Right lobe of liver (tissue), 6 donors: ENCODE measurements at regions not wholly inside any gene's neighbourhood (a gene's known extent, or its start where the extent isn't known, plus 50 kb on each side); places are given as distances from the start of the nearest gene placed in this dataset.

ENCODE experiments used
- ATAC-seq, 4 donors: fragments of 200-7000 bp; cut with Tn5 transposase; one replicate each; pipeline ENCODE4 v1.9.1; 2020; ENCODE audit warnings: mild to moderate bottlenecking in 4 of 4, moderate library complexity in 4 of 4
- DNase-seq, 3 donors: peaks; one replicate each; pipeline ENCODE4 v3.0.0-alpha.2; 2020
- H3K27ac ChIP-seq, 3 donors: fragments of 200-600 bp; one replicate each; pipeline ENCODE4 v1.8.0; 2022
- H3K27me3 ChIP-seq, 2 donors: fragments of 200-600 bp; one replicate each; pipeline ENCODE4 v1.8.0; 2022
- H3K36me3 ChIP-seq, 4 donors: fragments of 200-600 bp; sonication (generic) in 1 of 4; one replicate each; pipeline versions ENCODE4 v1.5.1 to v1.8.0; 2017 to 2022; ENCODE audit warnings: control low read depth in 1 of 4
- H3K4me1 ChIP-seq, 4 donors: fragments of 200-600 bp; sonication (generic) in 1 of 4; one replicate each; pipeline versions ENCODE4 v1.5.1 to v1.8.0; 2017 to 2022; ENCODE audit warnings: control low read depth in 1 of 4
- H3K4me3 ChIP-seq, 3 donors: fragments of 200-600 bp; one replicate each; pipeline ENCODE4 v1.8.0; 2022
- H3K9me3 ChIP-seq, 4 donors: fragments of 200-600 bp; sonication (generic) in 1 of 4; one replicate each; pipeline versions ENCODE4 v1.5.1 to v1.8.0; 2017 to 2022; ENCODE audit warnings: control low read depth in 1 of 4
- POLR2A ChIP-seq: fragments of 450-650 bp; IDR thresholded peaks from one replicate; pipeline ENCODE4 v1.6.1; 2017; ENCODE audit warnings: antibody characterized with exemption, mild to moderate bottlenecking
- WGBS: methylation state at CpG from one replicate; pipeline ENCODE4 v1.1.6; 2018; ENCODE audit warnings: low coverage, low lambda C conversion rate; ENCODE audit not compliant: insufficient coverage; ENCODE audit errors: missing lambda C conversion rate; 5-methylcytosine and 5-hydroxymethylcytosine counted together
- intact Hi-C, 2 donors: fragments of 100-400 bp; cut with DNase I; formaldehyde crosslinking; loops; one replicate each; pipeline versions ENCODE4 v1.11.2 to v1.14.1; 2022
- TF ChIP-seq, protein P1 (sequence below), 4 donors: fragments of 200-600 bp in 3 of 4; fragments of 450-650 bp in 1 of 4; IDR thresholded peaks; one replicate each; pipeline versions ENCODE4 v1.5.1 to v1.8.0; 2016 to 2022; ENCODE audit warnings: antibody characterized with exemption in 4 of 4, mild to moderate bottlenecking in 2 of 4
- donor health status: DM: no; HTN: yes; CAD: no.
- donor health status: DM: no; HTN: no; CAD: no.
- donor health status: DM: no; HTN: no; CAD: no.
- donor health status: DM: no; HTN: yes; CAD: no.
- donor health status: DM: no; HTN: yes; CAD: no.

DNA sequence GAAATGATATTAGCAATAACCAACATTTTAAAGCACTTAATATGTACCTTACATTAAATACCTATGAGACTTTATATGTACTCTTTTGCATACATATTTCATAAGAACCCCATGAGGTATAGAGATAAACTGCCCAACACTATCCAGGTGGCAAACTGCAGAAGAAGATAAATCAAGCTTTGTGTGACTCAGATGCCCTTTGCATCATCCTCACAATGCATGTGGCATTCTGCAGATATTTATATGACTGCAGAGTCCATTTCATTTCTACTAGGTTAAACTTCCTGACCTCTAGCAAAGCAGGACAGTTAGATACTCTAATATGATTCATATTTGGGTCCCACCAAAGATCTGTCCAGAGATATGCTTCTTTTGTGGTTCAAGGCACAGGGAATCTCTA is 85.6 kb upstream of the RASGEF1B start:
- Histone ChIP-seq H3K4me3 (no peak overlapping the region), H3K9me3 (no peaks in the 10 kb centered on the region), H3K36me3 (no peaks in the 10 kb centered on the region), H3K27ac (no peak overlapping the region), H3K27me3 (no peaks in the 10 kb centered on the region), H3K4me1 (no peaks in the 10 kb centered on the region)
- no peak for ATAC-seq
- intact Hi-C loops, result no loop called here
- DNase-seq, result no peak
- TF ChIP-seq, protein P1, sequence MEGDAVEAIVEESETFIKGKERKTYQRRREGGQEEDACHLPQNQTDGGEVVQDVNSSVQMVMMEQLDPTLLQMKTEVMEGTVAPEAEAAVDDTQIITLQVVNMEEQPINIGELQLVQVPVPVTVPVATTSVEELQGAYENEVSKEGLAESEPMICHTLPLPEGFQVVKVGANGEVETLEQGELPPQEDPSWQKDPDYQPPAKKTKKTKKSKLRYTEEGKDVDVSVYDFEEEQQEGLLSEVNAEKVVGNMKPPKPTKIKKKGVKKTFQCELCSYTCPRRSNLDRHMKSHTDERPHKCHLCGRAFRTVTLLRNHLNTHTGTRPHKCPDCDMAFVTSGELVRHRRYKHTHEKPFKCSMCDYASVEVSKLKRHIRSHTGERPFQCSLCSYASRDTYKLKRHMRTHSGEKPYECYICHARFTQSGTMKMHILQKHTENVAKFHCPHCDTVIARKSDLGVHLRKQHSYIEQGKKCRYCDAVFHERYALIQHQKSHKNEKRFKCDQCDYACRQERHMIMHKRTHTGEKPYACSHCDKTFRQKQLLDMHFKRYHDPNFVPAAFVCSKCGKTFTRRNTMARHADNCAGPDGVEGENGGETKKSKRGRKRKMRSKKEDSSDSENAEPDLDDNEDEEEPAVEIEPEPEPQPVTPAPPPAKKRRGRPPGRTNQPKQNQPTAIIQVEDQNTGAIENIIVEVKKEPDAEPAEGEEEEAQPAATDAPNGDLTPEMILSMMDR (IDR thresholded peaks at IDR 0.05), result no peak
- TF ChIP-seq POLR2A, result no peak

DNA sequence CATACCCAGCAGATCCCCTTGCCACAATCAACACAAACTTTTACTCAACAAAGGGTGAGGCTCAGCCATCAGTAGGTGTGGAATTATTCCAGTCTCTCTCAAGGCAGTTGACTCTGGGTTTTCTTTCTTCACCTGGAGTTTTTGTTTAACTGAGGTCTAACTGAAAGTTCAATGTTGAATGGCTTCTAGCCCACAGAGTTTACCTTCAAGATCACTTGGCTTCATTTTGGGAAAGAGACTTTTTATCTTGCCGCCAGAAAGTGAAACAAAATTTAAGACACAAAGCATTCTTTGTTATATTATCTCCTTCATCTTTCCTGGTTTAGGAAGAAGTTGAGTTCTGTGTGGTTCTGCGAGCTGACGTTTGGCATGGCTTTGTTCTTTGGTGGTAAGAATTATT is 83.8 kb upstream of the RASGEF1B start:
- no peaks in the 10 kb centered on the region for H3K9me3 ChIP-seq
- no peaks in the 10 kb centered on the region for H3K27me3 ChIP-seq
- no peaks in the 10 kb centered on the region for H3K36me3 ChIP-seq
- peak in 2 of 4 donors; percentile 13 to 27 for ATAC-seq
- H3K4me1 ChIP-seq, result peaks cover 0 to under 1% (median 0%) of the 10 kb centered on the region in 4 donors
- 33% methylated on average over 3 of the region's 3 CpGs for WGBS
- intact Hi-C loops, result no loop called here
- no peak for DNase-seq
- TF ChIP-seq, protein P1 (IDR thresholded peaks at IDR 0.05), result no peak
- no peak for TF ChIP-seq POLR2A
- no peak overlapping the region for H3K4me3 ChIP-seq
- H3K27ac ChIP-seq, result no peak overlapping the region

DNA sequence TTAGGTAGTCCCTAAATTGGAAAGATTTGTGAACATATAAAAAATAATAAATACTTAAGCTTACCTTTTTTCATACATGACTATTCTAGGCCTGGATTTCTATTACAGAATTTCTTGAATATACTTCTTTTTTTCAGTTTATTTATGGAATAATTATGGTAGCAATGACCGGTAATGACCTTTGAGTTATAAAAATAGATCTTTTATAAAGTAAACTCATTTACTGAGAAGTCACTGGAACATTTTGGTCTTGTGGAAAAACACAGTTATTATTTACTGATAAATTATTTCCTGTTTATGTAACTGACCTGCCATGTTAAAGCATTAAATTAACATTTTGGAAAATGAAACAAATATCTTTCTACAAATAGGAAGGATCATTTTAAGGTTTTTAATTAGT is 80.4 kb upstream of the RASGEF1B start:
- peak overlapping the region in 1 of 3 donors; percentile 1 for H3K27ac ChIP-seq
- H3K4me3 ChIP-seq, result no peak overlapping the region

DNA sequence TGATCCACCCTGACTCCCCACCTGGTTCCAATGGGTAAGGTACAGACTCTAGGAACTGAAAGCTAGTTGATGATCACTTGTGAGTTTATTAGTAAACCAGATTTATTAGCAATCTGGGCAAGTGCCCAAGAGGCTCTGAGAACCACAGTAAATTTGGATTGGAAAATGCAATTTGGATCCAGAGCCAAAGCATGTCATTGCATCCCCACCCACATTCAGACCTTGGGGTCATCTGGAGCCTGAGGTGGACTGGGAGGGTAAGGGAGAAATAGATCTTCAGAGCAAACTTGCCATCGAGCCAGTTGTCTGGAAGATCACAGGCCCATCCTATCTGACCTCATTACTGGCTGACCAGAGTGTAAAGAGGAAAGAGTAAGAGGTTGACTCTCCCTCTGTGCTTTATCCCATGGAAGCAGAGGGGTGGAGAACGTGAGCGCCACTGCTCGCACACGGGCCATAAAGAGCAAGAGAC is 78.7 kb upstream of the RASGEF1B start:
- Histone ChIP-seq H3K9me3 (no peaks in the 10 kb centered on the region), H3K36me3 (no peaks in the 10 kb centered on the region), H3K27ac (peak overlapping the region in 1 of 3 donors; percentile 33), H3K4me3 (no peak overlapping the region), H3K4me1 (peaks cover 0 to 9% (median 0%) of the 10 kb centered on the region in 4 donors), H3K27me3 (no peaks in the 10 kb centered on the region)
- ATAC-seq (peak; percentile 23 to 58 (median 52)), DNase-seq (no peak)
- intact Hi-C loops, result no loop called here
- 44% methylated on average over 1 of the region's 5 CpGs for WGBS
- TF ChIP-seq, protein P1 (IDR thresholded peaks at IDR 0.05), result no peak
- no peak for TF ChIP-seq POLR2A

More for the DNA sequence above, 80.4 kb upstream of the RASGEF1B start:
- 41% methylated on average over 1 of the region's 1 CpG for WGBS
- peak in 1 of 4 donors; percentile 31 for ATAC-seq
- H3K9me3 ChIP-seq, result no peaks in the 10 kb centered on the region
- H3K4me1 ChIP-seq, result peaks cover 0 to 9% (median 0%) of the 10 kb centered on the region in 4 donors
- DNase-seq, result no peak
- no peaks in the 10 kb centered on the region for H3K36me3 ChIP-seq
- intact Hi-C loops, result no loop called here
- H3K27me3 ChIP-seq, result no peaks in the 10 kb centered on the region
- TF ChIP-seq, protein P1 (IDR thresholded peaks at IDR 0.05), result no peak
- no peak for TF ChIP-seq POLR2A

DNA sequence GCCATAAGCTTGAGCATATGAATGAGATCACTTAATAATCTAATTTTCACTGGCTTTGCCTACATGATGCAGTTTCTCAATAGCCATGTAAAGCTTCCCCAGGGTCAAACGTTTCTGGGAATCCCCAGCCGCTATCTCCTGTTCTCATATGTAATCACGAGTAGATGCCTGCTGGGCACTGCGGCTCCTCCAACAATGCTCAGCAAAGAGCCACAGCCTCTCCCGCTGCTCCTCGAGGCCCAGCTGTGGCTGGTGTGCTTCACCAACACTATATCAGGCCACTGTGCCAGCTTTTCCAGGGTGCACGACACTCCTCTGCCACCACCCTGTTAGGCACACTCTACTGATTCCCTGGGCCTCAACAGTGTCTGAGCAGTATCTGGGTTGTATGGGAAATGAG is 78.3 kb upstream of the RASGEF1B start:
- no peak for DNase-seq
- peak; percentile 23 to 57 (median 44) for ATAC-seq
- peak overlapping the region in 1 of 3 donors; percentile 18 for H3K27ac ChIP-seq
- peaks cover 0 to 9% (median 0%) of the 10 kb centered on the region in 4 donors for H3K4me1 ChIP-seq
- H3K4me3 ChIP-seq, result no peak overlapping the region
- WGBS, result 40% methylated on average over 1 of the region's 7 CpGs
- no peak for TF ChIP-seq POLR2A
- TF ChIP-seq, protein P1 (IDR thresholded peaks at IDR 0.05), result no peak
- H3K9me3 ChIP-seq, result no peaks in the 10 kb centered on the region
- intact Hi-C loops, result no loop called here
- H3K27me3 ChIP-seq, result no peaks in the 10 kb centered on the region
- no peaks in the 10 kb centered on the region for H3K36me3 ChIP-seq
